ENCODE measurements at regions not wholly inside any gene's neighbourhood (a gene's known extent, or its start where the extent isn't known, plus 50 kb on each side); places are given as distances from the start of the nearest gene placed in this dataset.

GRCh38 chr4:57280481-57280880 lies 170.3 kb upstream of the IGFBP7 start:
- BruUV-seq (replicated peaks), result no TSS peak
- dilution Hi-C loops (cut with MboI; ENCODE audit: extremely low pct_ligation_motif_present, low sequenced_read_pairs), result no loop called here
- H3K27ac ChIP-seq (ENCODE audit: insufficient read depth, low read depth, low read length), result no peak overlapping the region
- H3K9me3 ChIP-seq (replicated peaks; ENCODE audit: control insufficient read depth, insufficient read depth, low read length), result no peaks in the 10 kb centered on the region
- TF ChIP-seq MYC (IDR thresholded peaks at IDR 0.05; ENCODE audit: low read depth, low read length), result no peak
- no peak for TF ChIP-seq FOS (IDR thresholded peaks at IDR 0.05; ENCODE audit: borderline replicate concordance, insufficient read depth, low read length)
- TF ChIP-seq GATA2 (IDR thresholded peaks at IDR 0.05; ENCODE audit: insufficient read depth, insufficient read length, low read depth, low read length), result no peak
- no peak for TF ChIP-seq MAX (IDR thresholded peaks at IDR 0.05; ENCODE audit: insufficient read depth, insufficient read length)
- TF ChIP-seq EZH2 (IDR thresholded peaks at IDR 0.05; ENCODE audit: borderline replicate concordance, low read depth, low read length, severe bottlenecking), result no peak
- TF ChIP-seq JUN (IDR thresholded peaks at IDR 0.05; ENCODE audit: borderline replicate concordance, insufficient read depth, insufficient read length, low read depth), result no peak
- TF ChIP-seq POLR2AphosphoS5 (IDR thresholded peaks at IDR 0.05; ENCODE audit: insufficient read depth, low read depth, low read length), result no peak
- TF ChIP-seq POLR2A (IDR thresholded peaks at IDR 0.05; ENCODE audit: low read depth, low read length), result no peak
- TF ChIP-seq CTCF (IDR thresholded peaks at IDR 0.05; ENCODE audit: extremely low read depth in 1 of 2, insufficient read depth in 1 of 2, low read depth in 1 of 2, low read length in 2 of 2), result no peak
- no peaks in the 10 kb centered on the region for H4K20me1 ChIP-seq (replicated peaks; ENCODE audit: control insufficient read depth, extremely low read depth, insufficient read depth, low read length)
- no peaks in the 10 kb centered on the region for H3K36me3 ChIP-seq (ENCODE audit: control insufficient read depth in 2 of 2, extremely low read depth in 1 of 2, insufficient read depth in 2 of 2, low read length in 2 of 2)
- no peaks in the 10 kb centered on the region for H3K4me1 ChIP-seq (ENCODE audit: control insufficient read depth, extremely low read depth, insufficient read depth, low read length)
- ChIA-PET POLR2A (no interaction called here), CTCF (interaction anchor here (1.1 kb wide), 1 partner anchor 107 kb away, joined by 3 read pairs; no protein-coding TSS in a partner anchor)
- no peaks in the 10 kb centered on the region for H3K9me1 ChIP-seq (replicated peaks; ENCODE audit: control insufficient read depth, extremely low read depth, insufficient read depth, low read length)
- H3K4me2 ChIP-seq (ENCODE audit: insufficient read depth, low read length), result no peak overlapping the region
- H2AFZ ChIP-seq (ENCODE audit: low read depth, low read length), result no peak overlapping the region
- H3K79me2 ChIP-seq (ENCODE audit: control insufficient read depth, insufficient read depth, low read length), result no peaks in the 10 kb centered on the region
- peaks cover 0 to 2% of the 10 kb centered on the region in 2 experiments for H3K27me3 ChIP-seq (ENCODE audit: control insufficient read depth in 2 of 2, insufficient read depth in 2 of 2, low read length in 2 of 2)
- intact Hi-C loops (cut with micrococcal nuclease), result no loop called here
- H3K9ac ChIP-seq (replicated peaks; ENCODE audit: extremely low read depth, insufficient read depth, low read length), result no peak overlapping the region
- FAIRE-seq, result peak; percentile 18
- H3K4me3 ChIP-seq (replicated peaks in 1 of 3; ENCODE audit: insufficient read depth in 1 of 3, low read depth in 1 of 3, low read length in 3 of 3), result no peak overlapping the region
- no peak for DNase-seq (ENCODE audit: low read depth, low spot score)

Data from endothelial cell of umbilical vein (primary cell).